AG04449 (cell line): ENCODE measurements at regions not wholly inside any gene's neighbourhood (a gene's known extent, or its start where the extent isn't known, plus 50 kb on each side); places are given as distances from the start of the nearest gene placed in this dataset.
"Not testable (repeated sequence)": the region's sequence is repeated elsewhere in the genome, so short reads cannot be mapped to it uniquely, and the experiment has no call there.

Source experiments
- CTCF ChIA-PET: fragments of 350-600 bp; formaldehyde crosslinking; extraction: SDS; loops from one replicate; lab custom pipeline; 2021; ENCODE audit warnings: antibody characterized with exemption; lab: Yijun Ruan, JAX
- POLR2A ChIA-PET: fragments of 400-600, 350-600 bp; formaldehyde crosslinking; extraction: SDS; loops from one replicate; lab custom pipeline; 2020; ENCODE audit warnings: antibody characterized with exemption, inconsistent platforms; lab: Yijun Ruan, JAX
- DNase-seq: peaks from one replicate; pipeline ENCODE4 v3.0.0-alpha.2; 2010; ENCODE audit warnings: low read depth, low spot score
- H3K4me3 ChIP-seq: 2 replicates; pipeline ENCODE4 v1.5.1; 2011; ENCODE audit warnings: low read depth, mild to moderate bottlenecking, control low read depth, low read length

GRCh38 chr2:111461831-111462230, 341.1 kb downstream of the BCL2L11 start:
- CTCF ChIA-PET, POLR2A ChIA-PET, H3K4me3 ChIP-seq, DNase-seq: not testable (repeated sequence)

GRCh38 chr2:111462572-111462971, 341.9 kb downstream of the BCL2L11 start:
- H3K4me3 ChIP-seq, CTCF ChIA-PET, POLR2A ChIA-PET, DNase-seq: not testable (repeated sequence)

GRCh38 chr2:111463238-111463848, 342.6 kb downstream of the BCL2L11 start:
- H3K4me3 ChIP-seq, CTCF ChIA-PET, POLR2A ChIA-PET, DNase-seq: not testable (repeated sequence)

- H3K4me3 ChIP-seq, CTCF ChIA-PET: not testable (repeated sequence)
Measured at GRCh38 chr2:111463956-111464355, 343.2 kb downstream of the BCL2L11 start.

GRCh38 chr2:111464367-111464766, 343.7 kb downstream of the BCL2L11 start:
- DNase-seq, POLR2A ChIA-PET, H3K4me3 ChIP-seq, CTCF ChIA-PET: not testable (repeated sequence)

More at GRCh38 chr2:111463956-111464355, 343.2 kb downstream of the BCL2L11 start:
- DNase-seq, POLR2A ChIA-PET: not testable (repeated sequence)

DNA sequence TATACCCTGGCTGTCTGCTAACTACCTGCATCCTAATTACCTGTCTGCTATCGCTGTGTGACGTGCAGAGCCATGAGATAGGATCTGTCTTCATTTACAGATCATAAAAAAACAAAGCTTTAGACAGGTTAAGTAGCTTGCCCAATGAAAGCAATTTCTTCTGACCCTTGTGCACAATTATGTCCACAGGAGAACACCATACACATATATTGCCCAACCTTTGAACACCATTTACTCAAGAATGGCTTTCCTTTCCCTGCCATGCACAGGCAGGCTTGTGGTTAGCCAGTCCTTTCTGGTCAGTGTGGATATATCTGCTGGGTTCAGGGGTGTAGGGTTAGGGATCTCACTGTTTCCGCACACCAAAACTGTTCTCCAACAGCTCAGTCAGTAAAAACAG, 344.8 kb downstream of the BCL2L11 start:
- CTCF ChIA-PET, DNase-seq, H3K4me3 ChIP-seq, POLR2A ChIA-PET: not testable (repeated sequence)

DNA sequence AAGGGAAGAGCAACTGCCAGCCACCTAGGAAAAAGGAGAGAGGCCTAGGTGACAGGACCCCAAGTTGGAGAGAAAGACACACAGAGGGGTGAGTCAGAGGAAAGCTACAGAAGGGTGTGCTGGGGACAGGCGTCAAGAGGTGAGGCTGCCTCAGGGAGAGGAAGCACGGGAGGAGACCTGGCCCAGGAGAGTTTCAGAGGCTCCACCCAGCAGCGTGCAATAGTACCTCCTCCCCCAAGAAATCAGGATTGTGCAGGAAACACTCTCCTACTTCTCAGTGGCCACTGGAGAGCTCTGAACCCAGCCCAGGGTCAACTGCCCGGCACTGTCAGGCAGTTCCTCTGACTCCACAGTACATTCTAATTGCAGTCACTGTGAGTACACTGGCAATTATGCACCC, 346.0 kb downstream of the BCL2L11 start:
- H3K4me3 ChIP-seq, CTCF ChIA-PET, DNase-seq, POLR2A ChIA-PET: not testable (repeated sequence)

- CTCF ChIA-PET, DNase-seq, H3K4me3 ChIP-seq, POLR2A ChIA-PET: not testable (repeated sequence)
Measured at GRCh38 chr2:111470924-111471323, 350.2 kb downstream of the BCL2L11 start.

- CTCF ChIA-PET, H3K4me3 ChIP-seq, POLR2A ChIA-PET, DNase-seq: not testable (repeated sequence)
Measured at GRCh38 chr2:111471791-111472530, 351.2 kb downstream of the BCL2L11 start.

DNA sequence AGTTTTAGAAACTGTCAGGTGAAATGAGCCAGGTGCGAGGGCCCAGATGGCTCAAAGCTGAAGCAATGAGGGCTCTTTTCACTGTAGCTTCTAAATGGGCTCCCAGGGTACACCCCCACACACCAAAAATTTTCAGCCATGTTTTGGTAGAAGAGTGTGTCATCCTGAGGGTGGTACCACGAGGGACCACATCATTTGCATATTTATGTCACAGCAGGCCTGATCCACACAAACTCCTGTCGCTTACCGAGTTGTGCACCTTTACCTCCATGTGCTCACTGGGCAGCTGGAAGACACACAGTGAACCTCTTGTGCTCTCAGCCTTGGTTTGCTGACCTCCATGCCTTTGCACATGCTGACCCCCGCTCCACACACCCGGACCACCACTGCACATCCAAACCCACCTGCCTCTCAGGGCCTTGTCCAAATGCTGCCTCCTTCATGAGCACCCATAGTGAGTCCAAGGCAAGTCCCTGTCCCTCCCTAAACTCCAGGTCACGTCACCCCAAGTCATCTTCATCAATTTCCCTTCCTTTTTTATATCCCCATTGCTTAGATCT, 352.2 kb downstream of the BCL2L11 start:
- H3K4me3 ChIP-seq, POLR2A ChIA-PET, CTCF ChIA-PET, DNase-seq: not testable (repeated sequence)

- H3K4me3 ChIP-seq, DNase-seq, POLR2A ChIA-PET, CTCF ChIA-PET: not testable (repeated sequence)
Measured at GRCh38 chr2:111473522-111473921, 352.8 kb downstream of the BCL2L11 start.

DNA sequence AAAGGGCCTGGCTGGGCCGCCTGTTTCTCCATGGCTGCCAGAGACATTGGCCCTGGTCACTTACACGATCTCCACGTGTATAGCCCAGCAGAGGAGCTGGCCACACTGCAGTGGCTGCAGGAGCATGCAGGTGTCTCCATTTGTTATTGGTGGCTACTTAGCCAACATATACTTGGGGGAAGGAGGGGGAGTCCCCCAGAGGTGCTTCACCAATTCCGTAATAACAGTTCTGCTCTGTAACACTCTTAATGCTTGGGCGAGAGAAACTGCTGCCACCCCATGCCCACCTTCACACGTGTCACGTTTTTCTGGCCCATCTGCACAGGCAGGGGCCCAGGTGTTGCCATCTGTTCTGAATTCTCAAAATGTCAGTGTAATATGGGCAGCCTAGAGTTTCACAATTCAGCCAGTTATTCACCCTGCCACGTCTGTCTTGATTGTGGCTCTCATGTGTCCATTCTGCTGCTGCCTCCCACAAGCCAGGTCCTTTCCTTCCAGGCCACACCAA, 353.5 kb downstream of the BCL2L11 start:
- POLR2A ChIA-PET, DNase-seq, CTCF ChIA-PET, H3K4me3 ChIP-seq: not testable (repeated sequence)

DNA sequence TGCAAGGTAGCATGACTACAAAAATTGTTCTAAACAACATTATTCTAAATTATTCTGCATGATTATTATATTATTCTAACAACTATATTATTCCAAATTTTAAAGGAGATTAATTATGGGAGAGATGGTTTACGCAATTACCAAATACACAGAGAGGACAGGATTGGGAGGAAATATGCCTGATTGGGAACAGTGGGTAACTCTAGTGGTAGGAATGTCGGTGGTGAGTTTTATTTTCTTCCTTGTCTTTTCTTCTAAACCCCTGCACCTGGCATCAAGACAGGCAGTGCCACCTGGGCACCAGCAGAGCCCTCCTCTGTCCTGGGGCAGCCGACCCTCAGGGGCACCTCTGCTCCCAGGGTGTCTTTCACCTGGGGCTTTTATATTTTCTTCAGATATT, 357.6 kb downstream of the BCL2L11 start:
- H3K4me3 ChIP-seq, POLR2A ChIA-PET, CTCF ChIA-PET, DNase-seq: not testable (repeated sequence)

DNA sequence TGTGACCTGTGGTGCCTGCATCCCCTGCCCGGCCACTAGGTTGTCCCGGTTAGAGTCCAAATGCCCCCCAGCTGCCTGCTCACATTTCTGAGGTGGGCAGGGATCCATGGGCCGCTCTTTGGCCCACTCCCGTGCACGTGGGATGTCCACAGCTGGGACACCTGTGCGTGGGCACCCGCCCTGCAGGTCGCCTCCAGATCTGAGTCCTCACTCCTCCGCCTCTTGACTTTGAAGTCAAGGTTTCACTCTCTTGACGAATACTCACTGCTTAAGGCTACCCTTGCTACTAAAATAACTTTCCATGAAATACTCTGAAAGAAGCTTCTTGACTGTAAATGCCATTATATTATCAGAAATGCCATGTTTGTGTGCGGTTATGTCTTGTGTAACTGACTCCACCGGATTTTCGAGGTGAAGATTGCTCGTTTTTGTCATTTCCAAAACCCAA, 358.2 kb downstream of the BCL2L11 start:
- CTCF ChIA-PET, H3K4me3 ChIP-seq, POLR2A ChIA-PET, DNase-seq: not testable (repeated sequence)

DNA sequence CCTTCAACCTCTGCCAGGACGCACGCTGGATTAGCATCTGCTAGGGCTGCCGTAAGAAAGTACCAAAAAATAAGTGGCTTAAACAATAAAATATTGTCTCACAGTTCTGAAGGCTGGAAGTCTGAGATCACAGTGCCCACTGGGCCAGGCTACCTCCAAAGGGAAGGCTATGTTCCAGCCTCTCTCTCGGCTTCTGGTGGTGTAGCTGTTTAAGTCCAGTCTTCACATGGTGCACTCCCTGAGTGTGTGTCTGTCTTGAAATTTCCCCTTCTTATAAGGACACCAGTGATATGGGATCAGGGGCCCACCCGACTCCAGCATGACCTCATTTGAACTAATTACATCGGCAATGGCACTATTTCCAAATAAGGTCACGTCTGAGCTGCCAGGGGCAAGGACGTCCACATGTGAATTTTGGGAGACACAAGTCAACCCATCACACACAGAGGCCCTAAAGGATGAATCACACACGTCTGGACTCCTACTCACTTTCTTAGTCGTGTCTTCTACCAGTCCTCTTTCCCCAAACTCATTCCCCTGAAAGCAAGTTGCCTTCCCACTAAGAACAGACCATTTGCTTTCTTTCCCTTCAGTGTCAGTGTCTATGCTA, 359.4 kb downstream of the BCL2L11 start:
- POLR2A ChIA-PET, CTCF ChIA-PET, DNase-seq, H3K4me3 ChIP-seq: not testable (repeated sequence)

DNA sequence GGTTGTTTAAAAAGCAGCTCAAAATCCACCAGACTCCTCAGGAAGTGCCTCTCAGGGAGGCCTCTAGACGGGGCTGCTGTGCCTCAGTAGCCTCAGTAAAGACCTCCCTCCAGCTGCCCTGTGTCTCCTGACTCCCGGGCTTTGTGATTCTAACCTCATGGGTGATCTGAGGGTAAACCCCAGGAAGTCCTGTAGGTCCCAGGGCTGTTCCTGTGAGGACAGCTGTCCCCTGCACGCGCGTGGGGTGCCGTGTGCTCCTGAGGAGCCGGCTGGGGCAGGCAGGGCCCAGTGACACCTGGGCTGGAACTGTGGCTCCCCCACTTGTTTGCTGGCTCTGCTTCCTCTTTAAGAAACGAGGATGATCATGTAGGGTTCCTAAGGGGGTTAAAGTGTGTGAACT, 359.9 kb downstream of the BCL2L11 start:
- POLR2A ChIA-PET, CTCF ChIA-PET, DNase-seq, H3K4me3 ChIP-seq: not testable (repeated sequence)
